HG03039 (cell line): ENCODE measurements at regions not wholly inside any gene's neighbourhood (a gene's known extent, or its start where the extent isn't known, plus 50 kb on each side); places are given as distances from the start of the nearest gene placed in this dataset.
"Not testable (repeated sequence)": the region's sequence is repeated elsewhere in the genome, so short reads cannot be mapped to it uniquely, and the experiment has no call there.

ENCODE experiments used
- ATAC-seq: cut with Tn5 transposase; IDR thresholded peaks from one replicate; pipeline ENCODE4 v1.9.1; 2021; ENCODE audit warnings: mild to moderate bottlenecking, moderate library complexity; ENCODE audit not compliant: unreplicated experiment

- no peak for ATAC-seq
These were observed 74.0 kb downstream of the GATA3 start for GRCh38 chr10:8128511-8128910.

GRCh38 chr10:8129438-8129837 lies 75.0 kb downstream of the GATA3 start:
- no peak for ATAC-seq

DNA sequence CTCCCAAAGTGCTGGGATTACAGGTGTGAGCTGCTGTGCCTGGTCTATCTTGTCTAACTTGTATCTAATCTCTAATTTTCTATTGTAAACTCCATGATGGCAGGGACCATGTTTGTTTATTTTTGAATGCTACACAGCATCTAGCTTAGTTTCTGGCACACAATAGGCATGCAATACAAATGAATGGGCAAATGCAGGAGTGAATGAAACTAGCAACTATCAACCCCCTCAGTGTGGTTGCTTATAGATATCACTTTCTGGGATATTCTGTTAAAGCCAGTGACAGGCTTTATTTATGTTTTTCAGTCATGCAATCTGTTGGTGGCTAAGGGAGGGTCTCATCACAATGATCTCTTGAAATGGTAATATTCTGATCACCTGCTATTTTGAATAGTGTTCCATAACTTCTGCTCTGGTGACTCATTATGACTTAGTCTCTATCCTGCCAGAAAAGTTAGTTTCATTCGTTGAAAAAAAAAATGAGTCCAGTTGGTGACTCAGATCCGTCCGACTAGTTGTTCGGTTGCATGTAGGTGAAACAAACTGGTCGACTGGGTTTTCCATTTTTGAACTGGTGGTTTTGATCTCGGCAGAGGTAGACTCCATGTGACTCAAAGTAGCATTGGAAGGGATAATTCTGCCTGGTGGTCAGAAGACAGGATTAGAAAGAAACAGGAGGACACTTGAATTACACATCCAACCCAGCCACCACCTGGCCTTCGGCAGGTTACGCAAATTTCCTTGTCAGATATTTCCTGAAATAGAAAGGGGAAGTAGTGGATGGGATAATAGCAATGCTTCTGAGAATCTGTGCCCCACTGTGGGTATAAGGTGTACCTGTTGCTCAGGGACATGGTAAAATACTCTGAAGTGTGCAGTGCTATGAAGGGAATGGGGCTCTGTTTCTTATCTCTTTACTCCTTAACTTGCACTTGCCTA lies 76.8 kb downstream of the GATA3 start:
- ATAC-seq = peak; percentile 75

- peak; percentile 56 for ATAC-seq
These were observed 78.7 kb downstream of the GATA3 start for GRCh38 chr10:8133146-8133545.

DNA sequence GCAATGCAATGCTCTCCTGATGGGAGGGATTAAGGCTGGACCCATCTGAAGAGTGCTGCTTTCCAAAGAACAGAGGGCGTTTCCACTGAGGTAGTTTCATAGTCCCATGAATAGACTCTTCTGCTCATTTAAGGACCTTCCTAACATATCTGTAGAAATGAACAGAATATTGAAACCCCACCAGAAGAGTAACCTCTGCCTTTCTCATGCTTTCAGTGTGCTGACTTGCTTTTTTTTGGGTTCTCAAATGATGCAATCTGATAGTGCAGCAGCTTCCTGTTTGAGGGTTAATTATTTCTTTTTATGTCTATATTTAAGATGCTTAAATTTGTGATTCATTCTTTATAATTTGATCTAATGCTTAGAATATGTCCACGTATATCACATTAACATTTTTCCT lies 82.2 kb downstream of the GATA3 start:
- no peak for ATAC-seq

- ATAC-seq = no peak
These were observed 82.8 kb downstream of the GATA3 start for GRCh38 chr10:8137272-8137681.

GRCh38 chr10:8137726-8138125 lies 83.2 kb downstream of the GATA3 start:
- no peak for ATAC-seq

DNA sequence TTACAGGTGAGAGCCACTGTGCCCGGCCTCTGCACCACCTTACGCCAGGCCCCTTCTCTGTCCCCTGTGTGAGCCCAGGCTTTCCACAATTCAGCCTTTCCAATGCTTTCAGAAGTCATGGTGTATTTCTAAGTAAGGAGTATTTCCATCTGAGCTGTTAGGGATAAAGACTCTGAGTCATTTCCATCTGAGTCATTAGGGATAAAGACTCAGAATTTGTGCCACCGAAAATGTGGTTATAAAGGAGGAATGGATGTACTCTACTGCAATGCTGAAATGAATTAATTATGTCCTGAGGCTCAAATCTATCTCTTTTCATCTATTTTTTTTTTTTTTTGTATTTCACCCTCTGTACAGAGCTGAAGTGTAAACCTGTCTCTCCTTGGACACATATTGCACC lies 84.0 kb downstream of the GATA3 start:
- no peak for ATAC-seq

DNA sequence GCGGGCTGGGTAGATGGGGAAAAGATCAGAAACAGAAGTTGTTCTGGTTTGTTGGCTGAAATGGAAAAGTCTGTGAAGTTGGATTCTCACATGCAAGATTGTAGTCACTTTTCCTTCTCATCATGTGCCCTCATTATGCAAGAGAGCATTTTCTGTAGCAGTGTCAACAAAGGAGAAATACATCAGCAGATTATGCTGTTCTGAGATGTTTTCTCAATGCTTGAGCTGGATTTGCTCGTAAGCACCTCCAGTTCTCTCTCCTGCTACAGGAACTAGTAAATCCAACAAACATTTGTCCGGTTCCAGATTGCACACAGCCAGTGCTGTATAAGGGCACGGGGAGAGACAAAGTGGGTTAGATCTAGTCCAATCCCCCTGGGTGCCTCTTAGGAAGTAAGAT lies 90.0 kb downstream of the GATA3 start:
- no peak for ATAC-seq

DNA sequence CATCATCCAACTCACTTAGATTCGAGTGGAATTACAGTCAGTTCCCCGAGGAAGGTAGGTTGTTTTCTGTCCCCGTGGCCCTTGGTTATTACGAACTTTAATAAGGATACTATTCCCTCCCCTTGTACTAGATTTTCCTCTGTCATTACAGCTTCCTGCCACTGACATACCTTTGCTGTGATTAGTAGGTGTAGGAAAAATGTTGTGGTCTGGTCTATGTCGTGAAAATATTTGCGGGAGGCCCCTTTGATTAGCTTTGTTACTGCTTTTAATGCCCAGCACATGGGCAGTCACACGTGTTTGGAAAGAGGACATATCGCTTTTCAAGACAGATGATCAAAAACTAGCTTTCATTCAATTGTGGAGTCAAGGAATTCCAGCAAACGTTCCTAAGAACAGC lies 92.2 kb downstream of the GATA3 start:
- no peak for ATAC-seq

DNA sequence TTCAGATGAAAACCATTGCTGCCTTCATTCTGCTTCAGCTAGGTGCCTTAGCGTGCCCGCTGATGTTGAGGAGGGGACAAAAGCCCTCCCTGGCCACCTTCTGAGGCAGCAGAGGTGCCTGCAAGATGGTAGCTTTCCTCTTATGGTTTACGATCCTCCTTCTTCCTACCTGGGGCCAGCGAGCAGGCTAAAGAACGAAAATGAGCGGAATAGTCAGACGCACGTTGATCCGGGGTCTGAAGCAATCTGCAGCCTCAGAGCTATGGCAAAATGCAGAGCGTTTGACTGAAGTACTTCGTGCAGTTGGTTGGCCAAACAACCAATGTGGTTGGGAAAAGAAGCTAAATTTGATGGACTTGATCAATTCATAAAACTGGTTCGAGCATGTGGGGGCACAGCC lies 95.5 kb downstream of the GATA3 start:
- ATAC-seq = no peak

GRCh38 chr10:8150401-8150905 lies 96.0 kb downstream of the GATA3 start:
- no peak for ATAC-seq

GRCh38 chr10:8151086-8151485 lies 96.6 kb downstream of the GATA3 start:
- no peak for ATAC-seq

DNA sequence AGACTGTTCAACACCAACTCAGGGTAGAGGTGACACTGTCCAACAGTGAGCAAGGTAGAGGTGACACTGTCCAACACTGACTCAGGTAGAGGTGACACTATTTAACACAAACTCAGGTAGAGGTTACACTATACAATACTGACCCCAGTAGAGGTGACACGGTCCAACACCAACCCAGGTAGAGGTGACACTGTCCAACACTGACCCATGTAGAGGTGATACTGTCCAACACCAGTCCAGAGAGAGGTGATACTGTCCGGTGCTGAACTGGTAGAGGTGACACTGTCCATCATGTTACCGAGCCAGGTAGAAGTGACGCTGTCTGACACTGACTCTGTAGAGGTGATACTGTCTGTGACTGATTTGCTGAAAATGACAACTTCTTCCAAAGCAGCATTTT lies 102.4 kb downstream of the GATA3 start:
- no peak for ATAC-seq

- no peak for ATAC-seq
These were observed 103.9 kb downstream of the GATA3 start for GRCh38 chr10:8158193-8159071.

DNA sequence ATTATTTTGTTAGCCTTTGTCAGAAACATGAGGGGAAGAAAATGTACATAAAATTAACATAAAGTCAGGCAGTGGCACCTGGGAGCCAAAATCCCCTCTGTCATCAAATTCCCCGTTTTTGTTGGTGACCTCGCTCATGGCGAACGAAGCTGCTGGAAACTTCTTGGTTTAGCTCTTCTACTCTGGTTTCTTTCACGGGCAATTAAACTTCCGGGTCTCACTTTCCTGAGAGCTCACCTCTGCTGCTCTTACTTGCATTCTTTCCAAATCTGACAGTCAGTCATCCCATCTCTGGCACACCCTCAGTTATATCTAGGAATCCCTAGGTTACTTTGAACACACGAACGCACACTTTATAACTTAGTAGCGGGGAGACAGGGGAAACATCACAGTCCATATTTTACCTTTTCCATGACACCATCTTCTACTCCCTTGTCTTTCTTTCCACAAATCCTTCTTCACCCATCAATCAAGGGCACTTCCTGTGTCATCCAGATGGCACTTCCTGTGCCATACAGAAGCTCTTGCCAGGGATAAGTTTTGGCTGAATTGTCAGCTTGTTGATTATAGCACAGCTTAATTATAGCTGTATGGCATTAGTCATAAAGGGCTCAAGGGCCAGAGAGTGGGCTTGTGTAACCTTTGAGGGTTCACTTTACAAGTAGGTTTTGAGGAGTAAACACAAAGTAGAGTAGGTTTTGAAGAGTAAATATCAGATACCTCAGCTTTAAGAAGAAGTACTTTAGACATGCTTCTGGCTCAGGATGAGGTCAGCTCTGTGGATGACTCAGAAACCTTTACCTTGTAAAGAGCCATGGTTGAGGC lies 105.1 kb downstream of the GATA3 start:
- no peak for ATAC-seq

DNA sequence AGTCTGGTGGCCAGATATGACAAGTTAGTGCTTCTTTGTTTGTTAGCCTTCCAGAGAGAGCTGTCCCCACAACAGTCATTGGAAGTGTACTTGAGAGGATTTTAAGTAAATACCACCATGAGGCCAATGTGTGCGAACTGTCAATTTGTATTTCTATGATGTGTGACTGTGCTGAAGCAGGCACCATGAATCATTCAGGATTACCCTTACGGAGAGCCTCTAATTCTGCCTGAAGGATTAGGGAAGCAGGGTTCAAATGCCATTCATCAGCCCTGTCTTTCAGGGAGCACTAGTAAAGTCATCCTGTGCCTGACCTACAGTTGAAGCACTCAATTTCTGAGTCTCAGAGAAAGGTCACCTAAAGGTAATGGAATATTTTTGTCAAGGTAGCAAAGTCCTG lies 109.3 kb downstream of the GATA3 start:
- no peak for ATAC-seq

DNA sequence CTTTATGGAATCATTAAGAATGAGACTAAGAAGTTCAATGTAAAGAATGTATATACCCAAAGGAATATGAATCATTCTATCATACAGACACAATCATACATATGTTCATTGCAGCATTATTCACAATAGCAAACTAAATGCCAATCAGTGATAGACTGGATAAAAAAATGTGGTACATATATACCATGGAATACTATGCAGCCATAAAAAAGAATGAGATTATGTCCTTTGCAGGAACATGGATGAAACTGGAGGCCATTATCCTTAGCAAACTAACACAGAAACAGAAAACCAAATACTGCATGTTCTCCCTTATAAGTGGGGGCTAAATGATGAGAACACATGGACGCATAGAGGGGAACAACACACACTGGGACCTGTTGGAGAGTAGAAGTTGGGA lies 110.2 kb downstream of the GATA3 start:
- ATAC-seq = not testable (repeated sequence)

DNA sequence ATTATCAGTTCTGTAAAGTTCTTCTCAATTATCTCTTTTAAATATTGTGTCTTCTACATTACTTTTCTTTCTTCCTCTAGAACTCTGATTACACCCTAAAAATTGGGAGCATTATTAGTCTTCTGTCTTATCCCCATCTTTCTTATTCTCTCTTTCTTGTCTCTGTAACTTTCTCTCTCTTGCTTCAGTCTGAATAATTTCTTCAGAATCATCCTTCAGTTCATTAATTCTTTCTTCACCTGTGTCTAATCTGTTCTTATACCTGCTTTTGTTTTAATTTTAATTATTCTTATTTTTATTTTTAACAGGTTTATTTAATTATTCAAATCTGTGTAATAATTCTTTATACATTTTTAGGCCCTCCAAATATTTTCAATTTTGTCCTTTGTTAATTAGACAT lies 114.3 kb downstream of the GATA3 start:
- ATAC-seq = no peak

GRCh38 chr10:8171008-8171407 lies 116.5 kb downstream of the GATA3 start:
- ATAC-seq = no peak

GRCh38 chr10:8172604-8173003 lies 118.1 kb downstream of the GATA3 start:
- ATAC-seq = no peak
